HG03354 (cell line): ENCODE measurements at regions not wholly inside any gene's neighbourhood (a gene's known extent, or its start where the extent isn't known, plus 50 kb on each side); places are given as distances from the start of the nearest gene placed in this dataset.

Source experiments
- ATAC-seq: cut with Tn5 transposase; IDR thresholded peaks from one replicate; pipeline ENCODE4 v1.9.1; 2021; ENCODE audit warnings: mild to moderate bottlenecking; ENCODE audit not compliant: unreplicated experiment, poor library complexity, severe bottlenecking

- no peak for ATAC-seq
These were observed 78.2 kb upstream of the ADCY2 start for GRCh38 chr5:7317751-7318150.

GRCh38 chr5:7320701-7321301, 75.1 kb upstream of the ADCY2 start:
- ATAC-seq: no peak

GRCh38 chr5:7321724-7322123, 74.2 kb upstream of the ADCY2 start:
- no peak for ATAC-seq

- no peak for ATAC-seq
These were observed 71.0 kb upstream of the ADCY2 start for GRCh38 chr5:7324919-7325318.

GRCh38 chr5:7325975-7326913, 69.7 kb upstream of the ADCY2 start:
- ATAC-seq: no peak

- no peak for ATAC-seq
These were observed 66.8 kb upstream of the ADCY2 start for GRCh38 chr5:7329141-7329540.

- ATAC-seq: no peak
These were observed 66.2 kb upstream of the ADCY2 start for GRCh38 chr5:7329712-7330111.

- no peak for ATAC-seq
These were observed 65.7 kb upstream of the ADCY2 start for GRCh38 chr5:7330256-7330655.

- ATAC-seq: no peak
These were observed 64.8 kb upstream of the ADCY2 start for GRCh38 chr5:7331131-7331530.
